HT-29 (cell line): ENCODE measurements at regions not wholly inside any gene's neighbourhood (a gene's known extent, or its start where the extent isn't known, plus 50 kb on each side); places are given as distances from the start of the nearest gene placed in this dataset.
A peak's percentile ranks its signal among the peaks of the same experiment; 100 is the strongest.
"Not testable (repeated sequence)": the region's sequence is repeated elsewhere in the genome, so short reads cannot be mapped to it uniquely, and the experiment has no call there.

Experiments used
- DNase-seq: peaks from one replicate; pipeline ENCODE4 v3.0.0-alpha.2; 2015; ENCODE audit warnings: low spot score

DNA sequence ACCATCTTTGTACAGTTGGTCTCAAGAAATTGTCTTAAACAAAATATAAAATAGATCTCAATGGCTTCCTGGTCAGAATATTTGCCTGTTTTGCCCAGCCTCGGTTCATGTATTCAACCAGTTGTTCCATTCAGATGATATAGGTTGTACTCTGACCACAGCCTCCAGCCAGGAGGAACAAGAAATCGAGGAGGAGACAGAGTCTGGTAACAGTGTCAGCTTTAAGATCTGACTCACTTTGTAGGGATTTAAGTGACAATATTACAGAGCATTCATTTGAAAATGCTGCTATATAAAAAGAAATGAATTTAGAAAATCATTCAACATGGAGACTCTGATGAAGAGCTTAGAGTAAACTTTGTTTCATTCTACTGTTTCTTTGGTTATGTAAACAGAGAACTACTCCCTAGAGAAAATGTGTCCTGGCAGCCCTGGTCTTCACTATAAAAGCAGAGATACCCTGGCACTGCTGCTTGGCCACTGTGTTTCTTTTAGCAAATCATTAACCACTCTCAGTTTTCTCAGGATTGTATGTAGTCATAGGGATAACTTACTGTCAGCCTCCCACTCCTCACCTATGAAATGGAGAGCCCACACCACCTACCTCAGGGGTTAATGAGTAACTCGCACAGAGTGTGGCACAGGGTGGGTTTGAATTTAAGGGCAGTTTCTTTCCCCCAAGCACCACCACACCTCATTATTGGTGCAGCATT lies 53.5 kb downstream of the PAGE2 start:
- peak; percentile 43 for DNase-seq

GRCh38 chrX:55142919-55143310 lies 54.1 kb downstream of the PAGE2 start:
- DNase-seq = no peak

GRCh38 chrX:55143621-55144020 lies 54.8 kb downstream of the PAGE2 start:
- no peak for DNase-seq

DNA sequence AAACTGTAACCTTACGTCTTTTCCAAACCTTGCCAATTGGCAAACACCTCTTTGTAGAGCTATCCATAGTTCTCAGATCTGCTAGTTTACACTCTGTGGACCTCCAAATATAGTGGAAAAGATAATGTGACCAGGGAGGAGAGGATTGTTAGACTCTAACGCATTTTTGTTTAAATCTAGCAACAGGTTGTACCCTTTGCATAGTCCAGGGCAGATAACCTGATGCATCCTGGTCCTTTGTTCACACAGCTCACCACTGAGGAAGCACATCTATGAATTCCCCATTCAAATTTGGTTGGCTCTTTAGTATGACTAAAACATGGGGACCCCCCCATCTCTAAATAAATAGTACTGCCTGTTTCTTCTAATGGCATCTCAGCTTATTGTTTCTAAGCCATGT lies 55.9 kb downstream of the PAGE2 start:
- DNase-seq = no peak

GRCh38 chrX:55149242-55149641 lies 60.4 kb downstream of the PAGE2 start:
- DNase-seq = no peak

- DNase-seq = no peak
Measured at GRCh38 chrX:55151199-55151598, 62.4 kb downstream of the PAGE2 start.

DNA sequence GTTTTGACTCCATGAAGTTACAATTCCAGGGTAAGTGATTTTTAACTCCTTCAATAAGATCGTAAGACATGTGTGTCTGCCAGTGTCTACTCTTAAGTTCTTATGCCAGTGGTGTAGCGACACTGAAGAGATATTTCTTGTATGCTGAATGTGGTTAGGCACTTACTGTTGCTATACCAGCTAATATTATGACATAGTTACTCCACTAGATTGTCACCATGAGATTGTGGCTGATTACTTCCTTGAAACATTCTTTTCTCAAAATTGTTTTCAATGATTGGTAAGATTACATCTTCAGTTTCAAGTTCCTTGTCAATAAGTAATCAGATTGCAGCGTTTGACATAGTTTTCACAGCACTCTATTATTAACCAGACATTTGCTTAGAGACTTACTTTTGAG lies 60.6 kb upstream of the PAGE5 start:
- peak; percentile 24 for DNase-seq

DNA sequence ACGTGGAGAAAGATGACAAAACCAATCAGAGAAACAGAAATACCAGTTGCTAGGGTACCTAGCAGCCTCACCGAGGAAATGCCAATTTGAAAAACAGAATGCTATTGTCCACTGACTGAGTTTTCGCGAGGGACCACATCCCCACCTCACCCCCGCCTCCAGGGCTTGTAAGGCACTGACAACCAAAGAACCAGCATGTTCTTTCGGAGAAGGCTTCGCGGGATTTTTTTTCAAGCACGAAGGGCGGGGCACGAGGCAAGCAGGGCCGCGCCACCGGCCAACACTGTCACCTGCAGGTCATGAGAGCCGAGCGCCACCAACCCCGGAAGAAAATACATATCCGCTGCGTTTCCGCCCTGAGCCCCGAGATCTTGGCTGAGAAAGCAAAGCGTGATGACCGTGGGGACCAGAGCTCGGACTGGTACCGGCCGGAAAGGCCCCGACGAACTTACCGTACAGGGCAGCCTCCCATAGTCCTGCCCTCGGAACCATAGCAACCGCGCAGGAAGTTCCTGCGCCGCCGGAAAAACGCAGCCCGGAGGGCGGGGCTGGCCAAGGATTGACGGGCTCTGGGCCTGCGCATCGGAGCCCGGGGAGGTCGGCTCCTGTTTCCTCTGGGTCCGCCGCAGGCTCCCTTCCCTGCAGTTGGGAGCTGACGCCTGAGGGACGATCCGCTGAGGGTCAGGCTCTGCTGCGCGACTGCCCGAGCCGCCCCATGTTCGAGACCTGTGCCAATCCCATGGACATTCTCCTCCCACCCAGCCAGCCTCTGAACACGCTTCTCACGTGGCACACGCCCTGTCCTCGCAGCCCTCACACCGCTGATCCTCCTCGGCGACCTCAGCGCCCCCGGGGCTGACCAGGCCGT lies 59.2 kb upstream of the PAGE5 start:
- peak; percentile 88 for DNase-seq

DNA sequence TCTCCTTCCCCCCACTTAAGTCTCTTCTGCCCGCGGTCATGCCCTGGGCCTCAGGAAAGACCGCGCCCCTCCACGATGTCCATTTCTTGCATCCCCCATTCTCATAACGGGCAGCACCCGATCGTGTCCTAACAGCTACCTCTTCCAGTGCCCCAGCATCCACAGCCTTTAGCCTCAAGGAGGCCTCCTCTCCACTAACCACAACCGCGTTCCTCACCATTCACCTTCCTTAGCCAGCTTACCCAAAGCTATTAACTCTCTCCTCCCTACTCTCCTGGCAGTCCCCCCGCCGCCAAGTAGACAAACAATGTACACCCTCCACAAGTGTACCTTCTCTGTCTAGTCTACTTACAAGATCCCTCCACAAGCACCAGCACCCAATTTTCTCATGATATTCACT lies 58.6 kb upstream of the PAGE5 start:
- no peak for DNase-seq

DNA sequence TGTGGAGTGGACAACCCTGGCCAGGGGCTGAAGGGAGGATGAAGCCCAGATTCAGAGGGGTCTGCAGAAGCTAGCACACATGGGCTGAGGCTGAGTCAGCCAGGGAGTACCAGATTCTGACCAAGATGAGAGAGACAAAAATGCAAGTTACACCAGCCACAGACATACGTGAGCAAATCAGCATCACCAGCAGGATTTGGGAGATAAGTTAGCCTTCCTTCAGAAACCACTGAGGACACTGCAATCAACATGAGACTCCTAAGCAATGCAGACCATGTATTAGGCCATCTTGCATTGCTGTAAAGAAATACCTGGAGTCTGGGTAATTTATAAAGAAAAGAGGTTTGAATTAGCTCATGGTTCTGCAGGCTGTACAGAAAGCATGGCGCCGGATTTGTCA lies 57.0 kb upstream of the PAGE5 start:
- no peak for DNase-seq

DNA sequence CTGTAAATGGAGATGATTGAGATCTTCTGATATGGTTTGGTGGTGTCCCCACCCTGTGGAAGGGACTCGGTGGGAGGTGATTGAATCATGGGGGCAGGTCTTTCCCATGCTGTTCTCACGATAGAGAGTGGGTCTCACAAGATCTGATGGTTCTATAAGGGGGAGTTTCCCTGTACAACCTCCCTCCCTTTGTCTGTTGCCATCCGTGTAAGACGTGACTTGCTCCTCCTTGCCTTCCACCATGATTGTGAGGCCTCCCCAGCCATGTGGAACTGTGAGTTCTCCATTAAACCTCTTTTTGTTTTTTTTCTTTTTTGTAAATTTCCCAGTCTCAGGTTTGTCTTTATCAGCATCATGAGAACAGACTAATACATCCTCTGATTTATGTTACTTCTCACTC lies 55.1 kb upstream of the PAGE5 start:
- DNase-seq = not testable (repeated sequence)

DNA sequence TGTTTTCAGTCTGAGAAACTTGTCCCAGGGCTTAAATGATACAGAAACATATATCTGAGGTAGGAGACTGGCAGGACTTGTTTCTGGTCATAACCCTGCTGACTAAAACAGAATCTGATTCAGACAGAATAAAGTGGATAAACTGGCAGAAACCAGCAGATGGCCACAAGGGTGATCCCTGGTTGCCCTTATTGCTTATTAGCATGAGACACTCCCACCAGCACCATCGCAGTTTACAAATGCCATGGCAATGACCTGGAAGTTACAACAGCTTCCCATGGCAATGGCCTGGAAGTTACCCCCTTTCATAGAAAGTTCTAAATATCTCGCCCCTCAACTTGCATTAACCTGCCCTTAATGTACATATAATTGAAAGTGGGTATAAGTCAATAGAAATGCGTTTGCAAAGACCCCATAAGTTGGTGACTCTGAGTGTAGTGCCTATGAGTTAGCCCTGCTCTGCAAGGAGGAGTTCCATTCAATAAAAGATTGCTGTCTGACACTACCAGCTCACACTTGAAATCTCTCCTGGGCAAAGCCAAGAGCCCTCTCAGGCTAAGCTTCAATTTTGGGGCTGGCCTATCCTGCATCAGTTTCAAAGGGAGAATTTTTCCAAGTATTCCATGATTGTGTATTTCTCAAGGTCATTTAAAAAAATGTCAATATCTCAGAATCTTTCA lies 52.9 kb upstream of the PAGE5 start:
- DNase-seq = peak; percentile 16

DNA sequence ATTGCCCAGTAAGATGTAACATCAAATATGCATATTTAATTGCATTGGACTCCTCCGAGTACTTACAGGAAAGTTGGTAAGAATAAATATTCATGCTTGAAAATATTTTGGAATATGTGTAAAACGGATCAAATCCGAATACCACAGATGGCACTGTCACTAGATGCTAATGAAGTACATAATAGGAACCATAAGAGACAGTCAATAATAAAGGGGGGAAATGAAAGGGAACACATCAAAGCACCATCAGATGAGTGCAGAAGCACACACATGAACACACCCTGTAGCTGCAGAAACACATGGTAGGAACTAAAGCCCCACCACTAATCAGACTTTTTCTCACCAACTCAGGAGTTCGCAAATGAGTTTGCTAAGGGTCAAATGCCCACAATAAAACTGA lies 52.2 kb upstream of the PAGE5 start:
- DNase-seq = no peak

DNA sequence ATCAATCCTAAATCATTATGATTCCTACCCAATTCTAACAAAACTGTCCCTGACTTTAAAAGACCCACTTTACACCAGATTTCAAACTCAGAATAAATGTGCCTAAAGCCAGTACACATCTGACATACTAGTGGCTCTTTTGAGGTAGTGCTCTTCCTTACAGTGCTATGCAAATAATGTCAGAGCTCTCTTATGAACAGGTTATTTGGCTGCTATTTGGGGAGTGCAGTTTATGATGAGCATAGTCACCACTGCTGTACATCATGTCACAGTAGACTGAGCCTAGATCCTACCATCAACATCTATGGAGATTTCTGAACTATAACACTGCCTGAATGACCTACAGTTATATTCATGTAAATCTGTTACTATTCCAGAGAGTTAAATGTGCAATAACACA lies 50.4 kb upstream of the PAGE5 start:
- DNase-seq = no peak
